ENCODE measurements at regions not wholly inside any gene's neighbourhood (a gene's known extent, or its start where the extent isn't known, plus 50 kb on each side); places are given as distances from the start of the nearest gene placed in this dataset.

GRCh38 chr7:53719122-53719521, 683.7 kb downstream of the POM121L12 start:
- no peak overlapping the region for H3K56ac ChIP-seq (ENCODE audit: extremely low read depth, insufficient read depth, low read length)
- peaks cover 6% of the 10 kb centered on the region for H3K9me3 ChIP-seq (ENCODE audit: control insufficient read depth, insufficient read depth, low read length)
- no peaks in the 10 kb centered on the region for H3K9me1 ChIP-seq (ENCODE audit: insufficient read depth, low read length)
- CTCF ChIA-PET: no interaction called here
- H3K4me3 ChIP-seq (ENCODE audit: insufficient read depth, low read depth, low read length): no peak overlapping the region
- POLR2A ChIA-PET (ENCODE audit: unreplicated experiment): no interaction called here
- H4K5ac ChIP-seq (ENCODE audit: low read depth, low read length): no peak overlapping the region
- dilution Hi-C loops (cut with HindIII; ENCODE audit: low sequenced_read_pairs, unreplicated experiment) (no loop called here), in situ Hi-C loops (cut with MboI; ENCODE audit: low sequenced_read_pairs) (no loop called here), intact Hi-C loops (cut with micrococcal nuclease) (no loop called here)
- no peak overlapping the region for H3K23ac ChIP-seq (ENCODE audit: low read depth, low read length)
- H3K18ac ChIP-seq (ENCODE audit: low read depth, low read length): no peak overlapping the region
- H3K4me2 ChIP-seq (ENCODE audit: low read depth, low read length): no peak overlapping the region
- WGBS, 2 experiments (ENCODE audit: extremely low coverage in 2 of 2, insufficient read length in 1 of 2): no CpG with 5 or more reads among the region's 3 CpGs
- H3K36me3 ChIP-seq (ENCODE audit: control insufficient read depth, insufficient read depth, low read length): no peaks in the 10 kb centered on the region
- no peak overlapping the region for H2AFZ ChIP-seq (replicated peaks; ENCODE audit: low read length, poor library complexity)
- no peaks in the 10 kb centered on the region for H4K20me1 ChIP-seq (ENCODE audit: insufficient read depth, low read length)
- H3K27me3 ChIP-seq (ENCODE audit: control insufficient read depth, insufficient read depth, low read length): no peaks in the 10 kb centered on the region
- TF ChIP-seq MXI1 (IDR thresholded peaks at IDR 0.05; ENCODE audit: borderline replicate concordance, low read depth, low read length) (no peak), RCOR1 (IDR thresholded peaks at IDR 0.05; ENCODE audit: insufficient replicate concordance, low read length) (no peak), RAD21 (IDR thresholded peaks at IDR 0.05; ENCODE audit: low read length) (no peak)
- ATAC-seq (ENCODE audit: low read depth) (no peak), DNase-seq (no peak)
- H3K27ac ChIP-seq (ENCODE audit: insufficient read depth, low read length): no peak overlapping the region
- H2BK15ac ChIP-seq (ENCODE audit: low read depth, low read length): no peak overlapping the region
- H3K4ac ChIP-seq (ENCODE audit: low read depth, low read length): no peak overlapping the region
- H2BK120ac ChIP-seq (ENCODE audit: low read depth, low read length): no peak overlapping the region
- no peak overlapping the region for H4K91ac ChIP-seq (ENCODE audit: insufficient read depth, low read depth, low read length)
- H3K4me1 ChIP-seq (ENCODE audit: control insufficient read depth, insufficient read depth, low read length): no peaks in the 10 kb centered on the region
- H2BK5ac ChIP-seq (ENCODE audit: low read depth, low read length, poor library complexity, severe bottlenecking): no peak overlapping the region
- no peak overlapping the region for H2AK9ac ChIP-seq (replicated peaks; ENCODE audit: low read depth, low read length, poor library complexity)
- no peak overlapping the region for H3K9ac ChIP-seq (ENCODE audit: low read depth, low read length)
- no peaks in the 10 kb centered on the region for H3K79me1 ChIP-seq (ENCODE audit: low read depth in 1 of 2, low read length in 2 of 2)
- no peak overlapping the region for H4K8ac ChIP-seq (ENCODE audit: low read depth in 2 of 2, low read length in 2 of 2)
- H2AK5ac ChIP-seq (ENCODE audit: low read depth, low read length): no peak overlapping the region
- no peak overlapping the region for H3K14ac ChIP-seq (replicated peaks; ENCODE audit: low read depth, low read length)
- BruUV-seq (replicated peaks): no TSS peak
- no peak overlapping the region for H2BK20ac ChIP-seq (ENCODE audit: low read depth, low read length)
